GF-D8 (cell line): ENCODE measurements at regions not wholly inside any gene's neighbourhood (a gene's known extent, or its start where the extent isn't known, plus 50 kb on each side); places are given as distances from the start of the nearest gene placed in this dataset.

ENCODE experiments used
- DNase-seq: peaks from one replicate; lab custom pipeline; 2025; lab: John Stamatoyannopoulos, UW

- DNase-seq, result no peak
Measured at GRCh38 chr19:31658993-31659896, 310.0 kb upstream of the TSHZ3 start.

- no peak for DNase-seq
Measured at GRCh38 chr19:31659897-31660210, 310.6 kb upstream of the TSHZ3 start.

DNA sequence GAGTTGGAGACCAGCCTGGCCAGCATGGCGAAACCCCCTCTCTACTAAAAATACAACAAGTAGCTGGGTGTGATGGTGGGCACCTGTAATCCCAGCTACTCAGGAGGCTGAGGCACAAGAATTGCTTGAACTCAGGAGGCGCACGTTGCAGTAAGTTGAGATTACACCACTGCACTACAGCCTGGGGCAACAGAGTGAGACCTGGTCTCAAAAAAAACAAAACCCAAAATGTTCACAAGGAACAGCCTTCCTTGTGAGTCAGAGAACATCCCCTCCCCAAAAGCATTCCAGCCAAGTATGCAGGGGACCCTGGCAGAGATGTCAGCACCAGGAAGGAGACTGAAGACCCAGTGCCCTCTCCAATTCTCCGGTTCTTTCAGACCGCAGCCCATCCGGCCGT lies 314.9 kb upstream of the TSHZ3 start:
- DNase-seq, result no peak

- no peak for DNase-seq
Measured at GRCh38 chr19:31664997-31665396, 315.8 kb upstream of the TSHZ3 start.

DNA sequence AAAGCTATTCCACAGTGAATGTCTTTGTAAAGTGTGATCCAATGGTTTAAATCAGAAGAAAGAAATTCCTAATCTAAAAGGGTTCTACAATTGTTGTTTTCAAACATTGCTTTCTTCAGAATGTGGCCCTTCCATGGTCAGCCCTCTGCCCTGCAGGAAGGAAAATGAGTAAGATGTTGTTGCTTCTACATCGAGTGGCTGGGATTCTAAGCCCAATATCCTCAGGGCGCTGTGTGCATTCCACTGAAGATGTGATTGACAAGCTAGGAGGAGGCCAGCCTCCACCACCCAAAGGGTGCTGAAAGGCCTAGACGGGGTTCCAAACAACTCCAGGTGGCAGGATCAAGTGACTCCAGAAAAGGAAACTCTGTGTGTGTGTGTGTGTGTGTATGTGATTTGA lies 316.9 kb upstream of the TSHZ3 start:
- no peak for DNase-seq

- no peak for DNase-seq
Measured at GRCh38 chr19:31667106-31667505, 317.9 kb upstream of the TSHZ3 start.

DNA sequence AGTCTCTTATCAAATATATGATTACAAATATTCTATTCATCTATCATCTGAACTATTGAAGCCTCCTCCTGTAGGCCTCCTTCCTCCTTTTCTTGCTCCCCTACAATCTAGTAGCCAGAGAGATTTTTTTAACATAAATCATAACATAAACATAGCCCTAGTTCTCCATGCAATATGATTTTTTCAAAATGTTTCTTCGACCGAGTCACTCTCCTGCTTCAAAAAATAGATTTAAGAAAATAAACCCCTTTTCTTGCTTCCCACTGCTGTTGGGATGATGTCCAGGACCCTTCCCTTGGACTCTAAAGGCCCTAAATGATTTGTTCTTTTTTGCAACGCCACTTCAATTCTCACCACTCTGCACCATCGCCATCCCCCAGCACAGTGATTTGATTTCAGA lies 319.7 kb upstream of the TSHZ3 start:
- no peak for DNase-seq

- DNase-seq, result no peak
Measured at GRCh38 chr19:31670931-31671330, 321.7 kb upstream of the TSHZ3 start.

DNA sequence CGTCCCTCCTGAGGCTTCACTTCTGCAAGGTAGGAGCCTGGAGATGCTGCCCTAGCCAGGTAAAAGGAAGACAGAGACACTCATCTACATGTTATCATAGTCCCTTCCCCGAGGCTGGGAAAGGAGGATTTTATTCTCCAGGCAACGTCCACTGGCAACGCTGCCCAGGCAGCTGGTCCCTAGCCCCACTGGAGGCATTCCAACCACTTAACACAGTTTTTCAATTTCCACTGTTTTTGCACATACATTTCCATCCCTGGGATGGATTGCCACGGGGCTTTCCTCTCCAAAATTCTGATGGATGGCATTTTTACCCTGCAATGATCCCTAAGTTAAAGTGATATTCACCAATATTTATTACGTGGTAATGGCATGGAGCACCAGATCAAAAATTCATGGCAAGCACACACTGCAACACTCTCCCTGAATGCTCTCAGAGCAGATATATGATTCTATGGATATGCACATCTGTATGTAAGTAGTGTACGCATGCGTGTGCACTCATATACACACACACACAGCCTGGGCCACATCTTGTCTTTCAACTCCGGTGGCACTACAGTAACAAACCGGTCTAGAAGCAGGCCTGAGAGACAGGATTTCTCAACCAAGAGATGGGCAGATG lies 322.3 kb upstream of the TSHZ3 start:
- DNase-seq, result no peak

GRCh38 chr19:31674503-31675192 lies 325.4 kb upstream of the TSHZ3 start:
- no peak for DNase-seq

- no peak for DNase-seq
Measured at GRCh38 chr19:31675193-31675913, 326.1 kb upstream of the TSHZ3 start.

GRCh38 chr19:31676271-31677004 lies 327.2 kb upstream of the TSHZ3 start:
- DNase-seq, result no peak

- no peak for DNase-seq
Measured at GRCh38 chr19:31678421-31678820, 329.2 kb upstream of the TSHZ3 start.

- DNase-seq, result no peak
Measured at GRCh38 chr19:31681121-31681520, 331.9 kb upstream of the TSHZ3 start.

DNA sequence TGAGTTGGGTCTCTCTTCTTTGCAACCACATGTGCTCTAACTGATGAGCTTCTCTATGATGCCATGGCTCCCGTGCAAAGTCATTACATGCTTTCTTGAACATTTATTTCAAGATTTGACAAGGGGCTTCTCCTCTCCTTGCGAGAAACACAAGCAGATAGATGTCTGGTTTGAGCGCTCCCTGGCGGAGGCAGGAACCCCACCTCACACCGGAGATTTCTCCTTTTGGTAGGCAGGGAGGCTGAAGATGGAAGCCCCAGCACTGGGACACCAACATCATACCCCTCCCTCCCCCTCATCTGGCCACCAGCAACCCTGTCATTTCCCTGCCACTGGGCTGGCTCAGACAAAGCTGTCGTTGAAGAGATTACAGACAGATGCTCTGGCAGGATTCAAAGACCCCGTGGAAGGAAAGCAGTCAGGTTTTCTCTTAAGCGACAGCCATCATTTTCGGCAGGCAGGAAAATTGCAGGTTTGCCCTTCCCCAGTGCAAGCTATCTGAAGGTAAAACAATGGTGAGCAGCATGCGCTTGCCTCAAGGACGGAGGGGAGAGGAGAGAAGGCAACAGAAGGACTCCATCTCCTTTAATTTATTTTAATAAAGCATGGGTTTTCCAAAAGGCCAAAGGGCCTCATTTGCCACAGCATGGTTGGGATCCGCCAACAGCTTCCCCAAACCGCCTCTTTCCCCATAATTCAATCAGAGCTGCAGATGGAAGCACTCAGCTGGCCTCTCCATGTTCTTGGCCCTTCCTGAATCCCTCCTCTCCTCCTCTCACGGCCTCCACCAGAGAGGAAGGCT lies 344.1 kb upstream of the TSHZ3 start:
- DNase-seq, result no peak

GRCh38 chr19:31693933-31694269 lies 344.7 kb upstream of the TSHZ3 start:
- no peak for DNase-seq

GRCh38 chr19:31694761-31695160 lies 345.5 kb upstream of the TSHZ3 start:
- no peak for DNase-seq

DNA sequence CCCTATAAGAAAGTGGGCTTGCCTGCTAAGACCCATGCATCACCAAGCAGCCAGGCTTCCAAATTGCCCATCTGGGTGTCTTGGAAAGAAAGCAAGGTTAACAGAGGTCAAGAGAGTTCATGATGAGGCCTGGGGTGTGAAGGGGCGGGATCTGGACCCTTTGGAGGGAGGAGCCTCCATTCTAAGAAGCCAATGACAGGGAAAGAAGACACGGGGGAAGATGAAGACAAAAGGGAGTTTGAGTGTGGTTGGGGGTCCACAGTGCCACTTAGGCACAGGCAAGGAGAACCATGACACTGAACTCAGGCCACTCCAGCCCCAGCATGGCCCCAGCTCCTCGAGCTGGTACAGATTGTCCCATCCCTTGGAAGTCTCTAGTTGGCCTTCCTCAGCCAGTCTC lies 350.2 kb upstream of the TSHZ3 start:
- no peak for DNase-seq

- no peak for DNase-seq
Measured at GRCh38 chr19:31701146-31701545, 351.9 kb upstream of the TSHZ3 start.

- DNase-seq, result no peak
Measured at GRCh38 chr19:31705656-31706055, 356.4 kb upstream of the TSHZ3 start.

- DNase-seq, result no peak
Measured at GRCh38 chr19:31706131-31706530, 356.9 kb upstream of the TSHZ3 start.
